Spleen (tissue), 11 donors: ENCODE measurements at regions not wholly inside any gene's neighbourhood (a gene's known extent, or its start where the extent isn't known, plus 50 kb on each side); places are given as distances from the start of the nearest gene placed in this dataset.

ENCODE experiments used
- DNase-seq: peaks from one replicate; pipeline ENCODE4 v3.0.0-alpha.2; 2020
- H3K27ac ChIP-seq, 8 donors: fragments of 200-600 bp; sonication (generic) in 7 of 8; 1 replicate in 4 of 8; 2 replicates in 4 of 8; pipeline versions ENCODE4 v1.5.0 to v1.8.0; 2016 to 2021; ENCODE audit warnings: inconsistent platforms in 4 of 8, mild to moderate bottlenecking in 4 of 8, moderate library complexity in 1 of 8
- H3K27me3 ChIP-seq, 7 donors: fragments of 200-600 bp; sonication (generic) in 6 of 7; replicated peaks in 1 of 7; 1 replicate in 4 of 7; 2 replicates in 3 of 7; pipeline versions ENCODE4 v1.5.0 to v1.8.0; 2016 to 2021; ENCODE audit warnings: inconsistent platforms in 3 of 7, mild to moderate bottlenecking in 1 of 7
- H3K36me3 ChIP-seq, 6 donors: fragments of 200-600 bp; sonication (generic) in 5 of 6; 1 replicate in 4 of 6; 2 replicates in 2 of 6; pipeline versions ENCODE4 v1.5.0 to v1.8.0; 2016 to 2021; ENCODE audit warnings: inconsistent platforms in 2 of 6
- H3K4me1 ChIP-seq, 6 donors: fragments of 200-600 bp; sonication (generic) in 5 of 6; 1 replicate in 3 of 6; 2 replicates in 3 of 6; pipeline versions ENCODE4 v1.5.0 to v1.8.0; 2016 to 2021; ENCODE audit warnings: inconsistent platforms in 3 of 6
- H3K4me3 ChIP-seq, 8 donors: fragments of 200-600 bp; sonication (generic) in 7 of 8; 1 replicate in 4 of 8; 2 replicates in 4 of 8; pipeline versions ENCODE4 v1.5.0 to v1.8.0; 2016 to 2021; ENCODE audit warnings: inconsistent platforms in 4 of 8, mild to moderate bottlenecking in 4 of 8, moderate library complexity in 2 of 8
- H3K9me3 ChIP-seq, 8 donors: fragments of 200-600 bp; sonication (generic) in 7 of 8; 1 replicate in 4 of 8; 2 replicates in 4 of 8; pipeline versions ENCODE4 v1.5.0 to v1.8.0; 2016 to 2021; ENCODE audit warnings: inconsistent platforms in 4 of 8
- CTCF ChIP-seq, 11 experiments: fragments of 200-600 bp in 7 of 11; fragments of 450-650 bp in 4 of 11; sonication (generic) in 4 of 11; IDR thresholded peaks in 8 of 11; conservative IDR thresholded peaks in 3 of 11; 1 replicate in 7 of 11; 2 replicates in 4 of 11; pipeline versions ENCODE4 v1.4.0 to v1.8.0; 2016 to 2021; ENCODE audit warnings: antibody characterized with exemption in 11 of 11, inconsistent platforms in 4 of 11, mild to moderate bottlenecking in 1 of 11
- POLR2A ChIP-seq, 3 donors: fragments of 450-650 bp; IDR thresholded peaks; one replicate each; pipeline ENCODE4 v1.5.1; 2017; ENCODE audit warnings: antibody characterized with exemption in 3 of 3, mild to moderate bottlenecking in 1 of 3
- POLR2AphosphoS5 ChIP-seq, 3 donors: sonication (generic); formaldehyde crosslinking; IDR thresholded peaks; one replicate each; pipeline ENCODE4 v1.5.1; 2017; ENCODE audit warnings: antibody characterized with exemption in 3 of 3
- WGBS, 5 donors: extraction: QIAGEN DNeasy Blood & Tissue Kit in 3 of 5; methylation state at CpG; one replicate each; pipeline versions ENCODE4 v1.1.5 to v1.1.7; 2013 to 2018; 5-methylcytosine and 5-hydroxymethylcytosine counted together
- intact Hi-C: fragments of 100-400 bp; cut with DNase I; formaldehyde crosslinking; loops from one replicate; pipeline ENCODE4 v1.15.0; 2023; ENCODE audit warnings: low total_unique reads
- donor health status: healthy with polysubstance abuse.
- donor health status: DM: no; HTN: no; CAD: no; lungs with moderate emphysema.
- donor health status: DM: no; HTN: no; CAD: no.
- donor health status: Bipolar disorder and iron deficiency.
- donor health status: healthy.
- donor health status: DM: no; HTN: no; CAD: no.
- donor health status: DM: yes; HTN: yes; CAD: no.

GRCh38 chr12:81811061-81811777 lies 52.1 kb upstream of the PPFIA2 start:
- Histone ChIP-seq H3K4me3 (no peak overlapping the region), H3K27ac (no peak overlapping the region), H3K36me3 (no peaks in the 10 kb centered on the region), H3K27me3 (peaks cover 0 to 8% (median 0%) of the 10 kb centered on the region in 7 donors), H3K9me3 (peaks cover 0 to 14% (median 0%) of the 10 kb centered on the region in 8 donors), H3K4me1 (peaks cover 0 to 6% (median 0%) of the 10 kb centered on the region in 6 donors)
- intact Hi-C loops = no loop called here
- TF ChIP-seq CTCF (IDR thresholded peaks at IDR 0.05 in 8 of 11, conservative IDR thresholded peaks at IDR 0.05 in 3 of 11) (no peak), POLR2A (IDR thresholded peaks at IDR 0.05) (no peak), POLR2AphosphoS5 (IDR thresholded peaks at IDR 0.05) (no peak)
- no peak for DNase-seq
- WGBS, 5 donors = 72 to 90% (median 75%) methylated on average over 6 to 7 of the region's 7 CpGs

- Histone ChIP-seq H3K4me3 (no peak overlapping the region), H3K36me3 (no peaks in the 10 kb centered on the region), H3K4me1 (peaks cover 0 to 6% (median 0%) of the 10 kb centered on the region in 6 donors), H3K27me3 (peaks cover 0 to 8% (median 0%) of the 10 kb centered on the region in 7 donors), H3K27ac (no peak overlapping the region), H3K9me3 (peaks cover 0 to 14% (median 0%) of the 10 kb centered on the region in 8 donors)
- TF ChIP-seq POLR2AphosphoS5 (IDR thresholded peaks at IDR 0.05) = no peak
- TF ChIP-seq CTCF (IDR thresholded peaks at IDR 0.05 in 8 of 11, conservative IDR thresholded peaks at IDR 0.05 in 3 of 11) = no peak
- TF ChIP-seq POLR2A (IDR thresholded peaks at IDR 0.05) = no peak
- no peak for DNase-seq
- intact Hi-C loops = no loop called here
- 16 to 26% (median 22%) methylated on average over 4 of the region's 4 CpGs for WGBS, 5 donors
Measured at GRCh38 chr12:81809829-81810595, 50.9 kb upstream of the PPFIA2 start.

- no peak overlapping the region for H3K27ac ChIP-seq
- DNase-seq = no peak
- H3K36me3 ChIP-seq = no peaks in the 10 kb centered on the region
- 67 to 80% (median 72%) methylated on average over 4 of the region's 4 CpGs for WGBS, 5 donors
- peaks cover 0 to 15% (median 0%) of the 10 kb centered on the region in 8 donors for H3K9me3 ChIP-seq
- no peak overlapping the region for H3K4me3 ChIP-seq
- no peak for TF ChIP-seq POLR2AphosphoS5 (IDR thresholded peaks at IDR 0.05)
- TF ChIP-seq POLR2A (IDR thresholded peaks at IDR 0.05) = no peak
- no peak for TF ChIP-seq CTCF (IDR thresholded peaks at IDR 0.05 in 8 of 11, conservative IDR thresholded peaks at IDR 0.05 in 3 of 11)
- peaks cover 0 to 6% (median 0%) of the 10 kb centered on the region in 6 donors for H3K4me1 ChIP-seq
- H3K27me3 ChIP-seq = peaks cover 0 to 8% (median 0%) of the 10 kb centered on the region in 7 donors
- intact Hi-C loops = no loop called here
Measured at GRCh38 chr12:81809113-81809777, 50.1 kb upstream of the PPFIA2 start.
